WERI-Rb-1 (cell line): ENCODE measurements at regions not wholly inside any gene's neighbourhood (a gene's known extent, or its start where the extent isn't known, plus 50 kb on each side); places are given as distances from the start of the nearest gene placed in this dataset.

Source experiments
- DNase-seq: peaks from one replicate; pipeline ENCODE4 v3.0.0-alpha.2; 2020
- H3K27ac ChIP-seq: fragments of 250-450 bp; sonication (Bioruptor Pico); 2 replicates; pipeline ENCODE4 v1.5.1; 2020; ENCODE audit warnings: mild to moderate bottlenecking, moderate library complexity
- H3K27me3 ChIP-seq: fragments of 250-450 bp; sonication (Bioruptor Pico); 2 replicates; pipeline ENCODE4 v1.5.1; 2021; ENCODE audit warnings: mild to moderate bottlenecking, low read depth, moderate library complexity; ENCODE audit not compliant: insufficient read depth, severe bottlenecking
- H3K36me3 ChIP-seq: fragments of 250-450 bp; sonication (Bioruptor Pico); 2 replicates; pipeline ENCODE4 v1.5.1; 2020; ENCODE audit warnings: mild to moderate bottlenecking, moderate library complexity
- H3K4me3 ChIP-seq: 2 replicates; pipeline ENCODE4 v1.5.1; 2011; ENCODE audit warnings: low read depth, mild to moderate bottlenecking, control low read depth, low read length
- H3K9me3 ChIP-seq: fragments of 250-450 bp; sonication (Bioruptor Pico); 2 replicates; pipeline ENCODE4 v1.5.1; 2021; ENCODE audit warnings: mild to moderate bottlenecking, moderate library complexity; ENCODE audit not compliant: severe bottlenecking
- CTCF ChIP-seq: IDR thresholded peaks from 2 replicates; pipeline ENCODE4 v1.5.1; 2011; ENCODE audit warnings: low read depth, mild to moderate bottlenecking, control low read depth, inconsistent platforms, low read length

DNA sequence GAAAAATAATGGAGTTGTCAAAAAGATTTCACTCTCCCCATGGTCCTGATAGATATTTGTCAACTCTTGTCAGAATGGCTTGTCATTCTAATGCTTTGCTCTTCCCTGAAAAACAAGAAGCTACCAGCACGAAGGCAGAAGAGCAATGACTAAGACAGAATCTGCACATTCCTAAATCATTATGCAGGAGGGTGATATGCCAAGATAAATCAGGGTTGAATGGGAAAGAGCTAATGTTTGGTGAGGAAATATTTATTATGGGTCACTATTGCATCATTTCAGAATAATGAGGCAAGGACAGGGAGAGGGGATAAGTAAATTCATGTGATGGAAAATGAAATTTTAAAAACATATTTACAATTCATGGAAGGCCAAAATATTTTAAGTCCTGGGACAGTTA is 297.5 kb upstream of the XYLT1 start:
- no peak overlapping the region for H3K27ac ChIP-seq
- no peaks in the 10 kb centered on the region for H3K36me3 ChIP-seq
- H3K4me3 ChIP-seq, result no peak overlapping the region
- H3K27me3 ChIP-seq, result no peaks in the 10 kb centered on the region
- no peak for TF ChIP-seq CTCF
- peaks cover 3% of the 10 kb centered on the region for H3K9me3 ChIP-seq
- no peak for DNase-seq

DNA sequence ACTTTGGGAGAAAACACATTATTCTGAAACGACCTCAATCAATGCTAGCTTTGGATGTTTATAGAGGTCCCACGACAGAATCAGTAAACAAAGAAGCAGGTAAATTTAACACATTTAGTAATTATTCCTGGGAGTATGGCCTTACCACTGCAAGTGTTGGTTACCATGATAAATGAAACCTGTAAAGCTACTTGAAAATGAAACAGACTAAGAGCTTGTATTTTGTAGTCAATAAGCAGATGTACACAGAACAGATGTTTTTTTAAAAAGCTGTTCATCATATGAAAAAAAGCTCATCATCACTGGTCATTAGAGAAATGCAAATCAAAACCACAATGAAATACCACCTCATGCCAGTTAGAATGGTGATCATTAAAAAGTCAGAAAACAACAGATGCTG is 295.3 kb upstream of the XYLT1 start:
- Histone ChIP-seq H3K9me3 (peaks cover 3% of the 10 kb centered on the region), H3K27ac (no peak overlapping the region), H3K36me3 (no peaks in the 10 kb centered on the region), H3K4me3 (no peak overlapping the region), H3K27me3 (no peaks in the 10 kb centered on the region)
- DNase-seq, result no peak
- TF ChIP-seq CTCF, result no peak

GRCh38 chr16:17759451-17760390 is 289.0 kb upstream of the XYLT1 start:
- TF ChIP-seq CTCF, result no peak
- H3K27me3 ChIP-seq, result no peaks in the 10 kb centered on the region
- no peaks in the 10 kb centered on the region for H3K9me3 ChIP-seq
- H3K4me3 ChIP-seq, result no peak overlapping the region
- H3K36me3 ChIP-seq, result no peaks in the 10 kb centered on the region
- H3K27ac ChIP-seq, result no peak overlapping the region
- DNase-seq, result no peak

GRCh38 chr16:17757808-17758207 is 287.0 kb upstream of the XYLT1 start:
- no peaks in the 10 kb centered on the region for H3K27me3 ChIP-seq
- H3K27ac ChIP-seq, result no peak overlapping the region
- H3K9me3 ChIP-seq, result no peaks in the 10 kb centered on the region
- DNase-seq, result no peak
- no peak overlapping the region for H3K4me3 ChIP-seq
- TF ChIP-seq CTCF, result no peak
- no peaks in the 10 kb centered on the region for H3K36me3 ChIP-seq

- no peak for TF ChIP-seq CTCF
- DNase-seq, result no peak
- Histone ChIP-seq H3K27ac (no peak overlapping the region), H3K9me3 (no peaks in the 10 kb centered on the region), H3K4me3 (no peak overlapping the region), H3K27me3 (no peaks in the 10 kb centered on the region), H3K36me3 (no peaks in the 10 kb centered on the region)
Observed at GRCh38 chr16:17755158-17755557, 284.4 kb upstream of the XYLT1 start.

- Histone ChIP-seq H3K27me3 (no peaks in the 10 kb centered on the region), H3K9me3 (peaks cover 2% of the 10 kb centered on the region), H3K27ac (no peak overlapping the region), H3K36me3 (no peaks in the 10 kb centered on the region), H3K4me3 (no peak overlapping the region)
- no peak for DNase-seq
- TF ChIP-seq CTCF, result no peak
Observed at GRCh38 chr16:17753434-17753833, 282.7 kb upstream of the XYLT1 start.
